Keratinocyte (primary cell): ENCODE measurements at regions not wholly inside any gene's neighbourhood (a gene's known extent, or its start where the extent isn't known, plus 50 kb on each side); places are given as distances from the start of the nearest gene placed in this dataset.

ENCODE experiments used
- EZH2 ChIP-seq: IDR thresholded peaks from one replicate; pipeline ENCODE4 v1.6.1; 2012; ENCODE audit warnings: inconsistent platforms, mild to moderate bottlenecking, low read length, moderate library complexity
- TF ChIP-seq, protein P1 (sequence below), 3 experiments: IDR thresholded peaks in 1 of 3; conservative IDR thresholded peaks in 1 of 3; optimal IDR thresholded peaks in 1 of 3; 2 replicates in 2 of 3; 3 replicates in 1 of 3; pipeline versions ENCODE3 to v1.5.1; 2011; ENCODE audit warnings: low read length in 3 of 3, mild to moderate bottlenecking in 3 of 3, moderate library complexity in 2 of 3, control low read depth in 1 of 3, inconsistent platforms in 1 of 3; ENCODE audit not compliant: insufficient read depth in 2 of 3; ENCODE audit errors: extremely low read depth in 1 of 3

DNA sequence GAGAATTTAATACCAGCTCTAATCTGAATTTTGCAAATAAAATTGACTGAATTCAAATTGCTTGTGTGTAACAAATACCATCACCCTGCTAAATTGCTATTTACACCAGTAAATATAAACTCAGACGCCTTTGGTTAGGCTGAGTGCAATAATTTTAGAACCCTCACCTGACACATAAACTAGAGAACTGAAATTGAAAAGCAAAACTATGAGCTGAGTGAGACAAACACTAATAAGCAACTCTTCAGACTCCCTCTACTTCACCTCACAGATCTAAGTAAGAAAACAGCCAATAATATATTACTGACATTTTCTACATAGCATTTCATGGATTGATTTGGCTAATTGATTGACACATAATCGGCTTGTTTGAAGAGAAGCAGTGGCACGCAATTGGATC, 621.2 kb downstream of the REEP3 start:
- TF ChIP-seq, protein P1, sequence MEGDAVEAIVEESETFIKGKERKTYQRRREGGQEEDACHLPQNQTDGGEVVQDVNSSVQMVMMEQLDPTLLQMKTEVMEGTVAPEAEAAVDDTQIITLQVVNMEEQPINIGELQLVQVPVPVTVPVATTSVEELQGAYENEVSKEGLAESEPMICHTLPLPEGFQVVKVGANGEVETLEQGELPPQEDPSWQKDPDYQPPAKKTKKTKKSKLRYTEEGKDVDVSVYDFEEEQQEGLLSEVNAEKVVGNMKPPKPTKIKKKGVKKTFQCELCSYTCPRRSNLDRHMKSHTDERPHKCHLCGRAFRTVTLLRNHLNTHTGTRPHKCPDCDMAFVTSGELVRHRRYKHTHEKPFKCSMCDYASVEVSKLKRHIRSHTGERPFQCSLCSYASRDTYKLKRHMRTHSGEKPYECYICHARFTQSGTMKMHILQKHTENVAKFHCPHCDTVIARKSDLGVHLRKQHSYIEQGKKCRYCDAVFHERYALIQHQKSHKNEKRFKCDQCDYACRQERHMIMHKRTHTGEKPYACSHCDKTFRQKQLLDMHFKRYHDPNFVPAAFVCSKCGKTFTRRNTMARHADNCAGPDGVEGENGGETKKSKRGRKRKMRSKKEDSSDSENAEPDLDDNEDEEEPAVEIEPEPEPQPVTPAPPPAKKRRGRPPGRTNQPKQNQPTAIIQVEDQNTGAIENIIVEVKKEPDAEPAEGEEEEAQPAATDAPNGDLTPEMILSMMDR (optimal IDR thresholded peaks at IDR 0.05 in 1 of 3, IDR thresholded peaks at IDR 0.05 in 1 of 3, conservative IDR thresholded peaks at IDR 0.05 in 1 of 3; ENCODE audit: extremely low read depth in 1 of 3, insufficient read depth in 2 of 3, low read length in 3 of 3), result no peak
- TF ChIP-seq EZH2, result no peak
